ENCODE measurements at regions not wholly inside any gene's neighbourhood (a gene's known extent, or its start where the extent isn't known, plus 50 kb on each side); places are given as distances from the start of the nearest gene placed in this dataset.
"Not testable (repeated sequence)": the region's sequence is repeated elsewhere in the genome, so short reads cannot be mapped to it uniquely, and the experiment has no call there.

DNA sequence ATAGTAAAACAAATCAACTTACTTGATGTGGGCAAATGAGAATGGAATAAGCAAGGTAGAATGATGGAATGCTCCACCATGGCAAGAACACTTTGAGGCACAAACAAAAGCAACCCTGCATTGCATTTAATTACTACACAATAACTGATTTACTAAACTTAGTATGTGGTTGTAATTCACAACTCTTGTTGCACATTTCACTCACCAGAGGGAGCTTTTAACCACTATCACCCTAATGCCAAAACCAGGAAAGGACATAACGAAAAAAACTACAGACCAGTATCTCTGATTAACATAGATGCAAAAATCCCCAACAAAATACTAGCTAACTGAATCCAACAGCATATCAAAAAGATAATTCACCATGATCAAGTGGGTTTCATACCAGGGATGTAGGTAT is 659.8 kb downstream of the CPS1 start:
- DNase-seq (ENCODE audit: insufficient read length, low spot score, missing footprints) = no peak
- H3K27ac ChIP-seq (ENCODE audit: low read depth, low read length) = no peak overlapping the region

DNA sequence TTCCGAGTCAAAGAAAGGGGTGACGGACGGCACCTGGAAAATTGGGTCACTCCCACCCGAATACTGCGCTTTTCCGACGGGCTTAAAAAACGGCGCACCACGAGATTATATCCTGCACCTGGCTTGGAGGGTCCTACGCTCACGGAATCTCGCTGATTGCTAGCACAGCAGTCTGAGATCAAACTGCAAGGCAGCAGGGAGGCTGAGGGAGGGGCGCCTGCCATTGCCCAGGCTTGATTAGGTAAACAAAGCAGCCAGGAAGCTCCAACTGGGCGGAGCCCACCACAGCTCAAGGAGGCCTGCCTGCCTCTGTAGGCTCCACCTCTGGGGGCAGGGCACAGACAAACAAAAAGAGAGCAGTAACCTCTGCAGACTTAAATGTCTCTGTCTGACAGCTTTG is 663.1 kb downstream of the CPS1 start:
- not testable (repeated sequence) for H3K36me3 ChIP-seq (ENCODE audit: insufficient read depth, low read length); H4K20me1 ChIP-seq (ENCODE audit: insufficient read depth, low read length); H3K4me3 ChIP-seq (ENCODE audit: insufficient read depth, low read length); DNase-seq (ENCODE audit: insufficient read length, low spot score, missing footprints); H2AFZ ChIP-seq (ENCODE audit: low read length); H3K9me3 ChIP-seq (ENCODE audit: low read depth, low read length); H3K4me1 ChIP-seq (ENCODE audit: insufficient read depth, low read length); H3K4me2 ChIP-seq (ENCODE audit: insufficient read depth, low read length); H3K79me2 ChIP-seq (ENCODE audit: insufficient read depth, low read length); H3K27ac ChIP-seq (ENCODE audit: low read depth, low read length); H3K27me3 ChIP-seq (ENCODE audit: insufficient read depth, low read length)

More for the DNA sequence above, 659.8 kb downstream of the CPS1 start:
- Histone ChIP-seq H3K27me3 (ENCODE audit: insufficient read depth, low read length) (no peaks in the 10 kb centered on the region), H3K9me3 (ENCODE audit: low read depth, low read length) (no peaks in the 10 kb centered on the region), H3K79me2 (ENCODE audit: insufficient read depth, low read length) (no peaks in the 10 kb centered on the region), H3K36me3 (ENCODE audit: insufficient read depth, low read length) (no peaks in the 10 kb centered on the region), H3K4me3 (ENCODE audit: insufficient read depth, low read length) (no peak overlapping the region), H3K4me2 (ENCODE audit: insufficient read depth, low read length) (no peak overlapping the region), H4K20me1 (ENCODE audit: insufficient read depth, low read length) (no peaks in the 10 kb centered on the region), H3K4me1 (ENCODE audit: insufficient read depth, low read length) (no peaks in the 10 kb centered on the region), H2AFZ (ENCODE audit: low read length) (no peak overlapping the region)
- TF ChIP-seq CTCF (IDR thresholded peaks at IDR 0.05; ENCODE audit: extremely low read depth, low read depth, low read length) = no peak

- Histone ChIP-seq H3K9me3 (ENCODE audit: low read depth, low read length) (no peaks in the 10 kb centered on the region), H4K20me1 (ENCODE audit: insufficient read depth, low read length) (no peaks in the 10 kb centered on the region), H3K4me1 (ENCODE audit: insufficient read depth, low read length) (no peaks in the 10 kb centered on the region), H3K36me3 (ENCODE audit: insufficient read depth, low read length) (no peaks in the 10 kb centered on the region), H3K27ac (ENCODE audit: low read depth, low read length) (no peak overlapping the region), H3K4me3 (ENCODE audit: insufficient read depth, low read length) (no peak overlapping the region), H2AFZ (ENCODE audit: low read length) (no peak overlapping the region), H3K79me2 (ENCODE audit: insufficient read depth, low read length) (no peaks in the 10 kb centered on the region), H3K27me3 (ENCODE audit: insufficient read depth, low read length) (no peaks in the 10 kb centered on the region), H3K4me2 (ENCODE audit: insufficient read depth, low read length) (no peak overlapping the region)
- no peak for DNase-seq (ENCODE audit: insufficient read length, low spot score, missing footprints)
- TF ChIP-seq CTCF (IDR thresholded peaks at IDR 0.05; ENCODE audit: extremely low read depth, low read depth, low read length) = no peak
Observed at GRCh38 chr2:211225784-211226183, 669.4 kb downstream of the CPS1 start.

- H3K4me1 ChIP-seq (ENCODE audit: insufficient read depth, low read length) = no peaks in the 10 kb centered on the region
- no peak overlapping the region for H3K4me3 ChIP-seq (ENCODE audit: insufficient read depth, low read length)
- H4K20me1 ChIP-seq (ENCODE audit: insufficient read depth, low read length) = no peaks in the 10 kb centered on the region
- no peaks in the 10 kb centered on the region for H3K79me2 ChIP-seq (ENCODE audit: insufficient read depth, low read length)
- no peaks in the 10 kb centered on the region for H3K36me3 ChIP-seq (ENCODE audit: insufficient read depth, low read length)
- H3K27ac ChIP-seq (ENCODE audit: low read depth, low read length) = no peak overlapping the region
- H3K4me2 ChIP-seq (ENCODE audit: insufficient read depth, low read length) = no peak overlapping the region
- TF ChIP-seq CTCF (IDR thresholded peaks at IDR 0.05; ENCODE audit: extremely low read depth, low read depth, low read length) = no peak
- no peaks in the 10 kb centered on the region for H3K27me3 ChIP-seq (ENCODE audit: insufficient read depth, low read length)
- no peak for DNase-seq (ENCODE audit: insufficient read length, low spot score, missing footprints)
- no peaks in the 10 kb centered on the region for H3K9me3 ChIP-seq (ENCODE audit: low read depth, low read length)
- H2AFZ ChIP-seq (ENCODE audit: low read length) = no peak overlapping the region
Observed at GRCh38 chr2:211228559-211228958, 672.2 kb downstream of the CPS1 start.

Measured in osteoblast (primary cell).